ENCODE measurements at regions not wholly inside any gene's neighbourhood (a gene's known extent, or its start where the extent isn't known, plus 50 kb on each side); places are given as distances from the start of the nearest gene placed in this dataset.

- TF ChIP-seq POLR2A (IDR thresholded peaks at IDR 0.05; ENCODE audit: low read length) (no peak), GATA1 (IDR thresholded peaks at IDR 0.05; ENCODE audit: low read depth, low read length) (no peak)
Observed at GRCh38 chr1:169047074-169047473, 59.4 kb upstream of the ATP1B1 start.
